ENCODE measurements at regions not wholly inside any gene's neighbourhood (a gene's known extent, or its start where the extent isn't known, plus 50 kb on each side); places are given as distances from the start of the nearest gene placed in this dataset.
"Not testable (repeated sequence)": the region's sequence is repeated elsewhere in the genome, so short reads cannot be mapped to it uniquely, and the experiment has no call there.

- not testable (repeated sequence) for DNase-seq
Observed at GRCh38 chr5:122515210-122515609, 203.2 kb downstream of the SNCAIP start.

- DNase-seq: peak; percentile 79
Observed at GRCh38 chr5:122515709-122516431, 203.8 kb downstream of the SNCAIP start.

- DNase-seq: no peak
Observed at GRCh38 chr5:122516432-122516743, 204.4 kb downstream of the SNCAIP start.

GRCh38 chr5:122517091-122517490 is 205.1 kb downstream of the SNCAIP start:
- no peak for DNase-seq

GRCh38 chr5:122523776-122524175 is 211.7 kb downstream of the SNCAIP start:
- DNase-seq: no peak

GRCh38 chr5:122527547-122527946 is 215.5 kb downstream of the SNCAIP start:
- no peak for DNase-seq

GRCh38 chr5:122532035-122532434 is 220.0 kb downstream of the SNCAIP start:
- DNase-seq: no peak

- DNase-seq: no peak
Observed at GRCh38 chr5:122533825-122534224, 221.8 kb downstream of the SNCAIP start.

GRCh38 chr5:122534829-122535228 is 222.8 kb downstream of the SNCAIP start:
- no peak for DNase-seq

GRCh38 chr5:122541388-122541787 is 229.4 kb downstream of the SNCAIP start:
- DNase-seq: no peak

GRCh38 chr5:122545986-122546385 is 228.9 kb upstream of the SNX2 start:
- DNase-seq: no peak

GRCh38 chr5:122547219-122547618 is 227.7 kb upstream of the SNX2 start:
- DNase-seq: no peak

- no peak for DNase-seq
Observed at GRCh38 chr5:122547669-122548068, 227.2 kb upstream of the SNX2 start.

- DNase-seq: no peak
Observed at GRCh38 chr5:122559676-122560075, 215.2 kb upstream of the SNX2 start.

GRCh38 chr5:122561209-122561608 is 213.7 kb upstream of the SNX2 start:
- DNase-seq: no peak

GRCh38 chr5:122565331-122565730 is 209.5 kb upstream of the SNX2 start:
- DNase-seq: no peak

- DNase-seq: no peak
Observed at GRCh38 chr5:122576256-122577016, 198.4 kb upstream of the SNX2 start.

- no peak for DNase-seq
Observed at GRCh38 chr5:122581629-122582028, 193.3 kb upstream of the SNX2 start.

- DNase-seq: no peak
Observed at GRCh38 chr5:122584411-122585300, 190.2 kb upstream of the SNX2 start.

GRCh38 chr5:122585371-122585770 is 189.5 kb upstream of the SNX2 start:
- DNase-seq: no peak

GRCh38 chr5:122586351-122586750 is 188.5 kb upstream of the SNX2 start:
- DNase-seq: no peak

GRCh38 chr5:122591828-122592227 is 183.1 kb upstream of the SNX2 start:
- no peak for DNase-seq

GRCh38 chr5:122599000-122599399 is 175.9 kb upstream of the SNX2 start:
- DNase-seq: no peak

- DNase-seq: no peak
Observed at GRCh38 chr5:122600924-122601323, 174.0 kb upstream of the SNX2 start.

Data from femur (tissue), 1 donor.